ENCODE measurements at regions not wholly inside any gene's neighbourhood (a gene's known extent, or its start where the extent isn't known, plus 50 kb on each side); places are given as distances from the start of the nearest gene placed in this dataset.

DNA sequence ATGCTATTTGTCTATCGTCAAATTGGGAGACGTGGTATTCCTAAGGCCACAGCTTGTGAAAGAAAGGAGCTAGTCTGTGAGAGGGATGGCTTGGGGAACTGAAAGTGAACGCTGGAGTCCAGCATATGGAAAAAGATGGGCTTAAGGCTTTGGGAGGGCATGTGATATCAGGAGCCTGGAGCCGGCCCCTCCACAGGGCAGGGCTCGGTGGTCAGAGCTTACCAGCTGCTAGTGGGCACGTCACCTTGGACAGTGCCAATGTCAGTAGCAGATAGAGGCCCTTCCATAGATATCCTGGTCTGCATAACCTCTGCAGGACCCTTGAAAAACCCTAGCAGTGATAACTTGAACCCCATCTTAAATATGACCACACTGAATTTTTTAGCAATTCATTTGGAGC lies 259.1 kb upstream of the RAB6C start:
- TF ChIP-seq POLR2A (IDR thresholded peaks at IDR 0.05; ENCODE audit: low read depth, low read length) (no peak), POLR2AphosphoS5 (IDR thresholded peaks at IDR 0.05; ENCODE audit: low read depth, low read length) (no peak), TAF1 (IDR thresholded peaks at IDR 0.05; ENCODE audit: low read depth, low read length) (no peak), PAX5 (IDR thresholded peaks at IDR 0.05; ENCODE audit: insufficient read depth, low read length, severe bottlenecking) (no peak), POU2F2 (IDR thresholded peaks at IDR 0.05; ENCODE audit: low read depth, low read length) (no peak)
